B cell (primary cell): ENCODE measurements at regions not wholly inside any gene's neighbourhood (a gene's known extent, or its start where the extent isn't known, plus 50 kb on each side); places are given as distances from the start of the nearest gene placed in this dataset.

ENCODE experiments used
- ATAC-seq: fragments of 200-7000 bp; cut with Tn5 transposase; one replicate; pipeline ENCODE4 v1.10.0; 2021; ENCODE audit warnings: low read depth, mild to moderate bottlenecking, moderate number of reproducible peaks, moderate library complexity
- CTCF ChIA-PET: fragments of 350-600 bp; sonication (Branson Sonifier 250); formaldehyde crosslinking; loops from one replicate; lab custom pipeline; 2021; ENCODE audit warnings: antibody characterized with exemption, inconsistent platforms; lab: Charles Lee
- POLR2A ChIA-PET: fragments of 350-600 bp; sonication (Branson Sonifier 250); formaldehyde crosslinking; loops from one replicate; lab custom pipeline; 2021; ENCODE audit warnings: antibody characterized with exemption; lab: Charles Lee
- DNase-seq: peaks from one replicate; pipeline ENCODE4 v3.0.0; 2013
- H2AFZ ChIP-seq: 2 replicates; pipeline ENCODE4 v1.6.1; 2012; ENCODE audit warnings: mild to moderate bottlenecking, low read depth, low read length; ENCODE audit not compliant: insufficient read depth, poor library complexity, severe bottlenecking
- H3K27ac ChIP-seq, 2 donors: 1 replicate in 1 of 2; 2 replicates in 1 of 2; pipeline ENCODE4 v1.5.1; 2012 to 2013; ENCODE audit warnings: low read length in 2 of 2, mild to moderate bottlenecking in 2 of 2, moderate library complexity in 1 of 2
- H3K27me3 ChIP-seq, 4 experiments: fragments of 200-600 bp in 1 of 4; sonication (generic) in 1 of 4; replicated peaks in 1 of 4; 1 replicate in 2 of 4; 2 replicates in 2 of 4; pipeline versions ENCODE4 v1.6.1 to v1.7.0; 2013 to 2016; ENCODE audit warnings: low read length in 3 of 4, mild to moderate bottlenecking in 2 of 4, mixed read lengths in 1 of 4, moderate library complexity in 1 of 4; ENCODE audit not compliant: insufficient read depth in 4 of 4, control insufficient read depth in 3 of 4; ENCODE audit errors: control extremely low read depth in 1 of 4
- H3K36me3 ChIP-seq, 2 experiments: replicated peaks in 1 of 2; 1 replicate in 1 of 2; 2 replicates in 1 of 2; pipeline versions ENCODE4 v1.6.1 to v1.7.1; 2013; ENCODE audit warnings: low read length in 1 of 2; ENCODE audit not compliant: insufficient read depth in 2 of 2, control insufficient read depth in 1 of 2; ENCODE audit errors: control extremely low read depth in 1 of 2, extremely low read depth in 1 of 2
- H3K4me1 ChIP-seq, 2 donors: fragments of 200-600 bp in 1 of 2; sonication (generic) in 1 of 2; 1 replicate in 1 of 2; 2 replicates in 1 of 2; pipeline versions ENCODE4 v1.5.1 to v1.6.1; 2013 to 2017; ENCODE audit warnings: low read length in 2 of 2; ENCODE audit not compliant: control insufficient read depth in 2 of 2, insufficient read depth in 2 of 2
- H3K4me2 ChIP-seq: replicated peaks from 2 replicates; pipeline ENCODE3; 2012; ENCODE audit warnings: mild to moderate bottlenecking, low read depth, low read length; ENCODE audit not compliant: poor library complexity, severe bottlenecking
- H3K4me3 ChIP-seq, 5 experiments: fragments of 200-600 bp in 1 of 5; sonication (generic) in 1 of 5; 1 replicate in 3 of 5; 2 replicates in 2 of 5; pipeline versions ENCODE4 v1.5.1 to v1.7.0; 2011 to 2016; ENCODE audit warnings: low read length in 4 of 5, mild to moderate bottlenecking in 4 of 5, low read depth in 2 of 5, control low read depth in 1 of 5, moderate library complexity in 1 of 5; ENCODE audit not compliant: insufficient read depth in 1 of 5; ENCODE audit errors: control extremely low read depth in 1 of 5, extremely low read depth in 1 of 5
- H3K79me2 ChIP-seq: fragments of 200-600 bp; sonication (generic); one replicate; pipeline ENCODE4 v1.6.0; 2016; ENCODE audit warnings: low read length; ENCODE audit not compliant: control insufficient read depth, insufficient read depth
- H3K9ac ChIP-seq: fragments of 200-600 bp; sonication (generic); 2 replicates; pipeline ENCODE4 v1.6.1; 2017; ENCODE audit warnings: mild to moderate bottlenecking, low read length, moderate library complexity
- H3K9me3 ChIP-seq, 3 donors: one replicate each; pipeline versions ENCODE4 v1.6.1 to v1.7.1; 2013; ENCODE audit warnings: low read length in 2 of 3; ENCODE audit not compliant: control insufficient read depth in 2 of 3, insufficient read depth in 1 of 3; ENCODE audit errors: control extremely low read depth in 1 of 3
- H4K20me1 ChIP-seq: 2 replicates; pipeline ENCODE4 v1.6.0; 2012; ENCODE audit warnings: mild to moderate bottlenecking, low read length; ENCODE audit not compliant: insufficient read depth, control insufficient read depth, poor library complexity, severe bottlenecking
- H3K27ac Mint-ChIP-seq: one replicate; pipeline ENCODE4 v1.8.0; 2021; ENCODE audit warnings: mixed read lengths
- H3K27me3 Mint-ChIP-seq: one replicate; pipeline ENCODE4 v1.8.0; 2021; ENCODE audit warnings: mixed read lengths
- H3K4me1 Mint-ChIP-seq: one replicate; pipeline ENCODE4 v1.8.0; 2021; ENCODE audit warnings: mixed read lengths
- H3K4me3 Mint-ChIP-seq: one replicate; pipeline ENCODE4 v1.8.0; 2021; ENCODE audit warnings: mixed read lengths
- H3K9me3 Mint-ChIP-seq: one replicate; pipeline ENCODE4 v1.8.0; 2022; ENCODE audit warnings: mixed read lengths; ENCODE audit not compliant: insufficient read depth
- CTCF ChIP-seq: fragments of 200-600 bp; IDR thresholded peaks from one replicate; pipeline ENCODE4 v1.8.0; 2022; ENCODE audit warnings: antibody characterized with exemption, mild to moderate bottlenecking
- EZH2 ChIP-seq: IDR thresholded peaks from 2 replicates; pipeline ENCODE4 v1.6.1; 2012; ENCODE audit warnings: borderline replicate concordance, low read depth, mild to moderate bottlenecking, moderate library complexity, low read length; ENCODE audit not compliant: insufficient read depth, poor library complexity, severe bottlenecking
- WGBS: methylation state at CpG from one replicate; pipeline ENCODE4 v1.1.5; 2013; ENCODE audit warnings: missing lambda C conversion rate; ENCODE audit not compliant: insufficient coverage; 5-methylcytosine and 5-hydroxymethylcytosine counted together
- intact Hi-C: fragments of 100-400 bp; cut with micrococcal nuclease; formaldehyde crosslinking; loops from one replicate; pipeline ENCODE4 v1.10.0; 2022

DNA sequence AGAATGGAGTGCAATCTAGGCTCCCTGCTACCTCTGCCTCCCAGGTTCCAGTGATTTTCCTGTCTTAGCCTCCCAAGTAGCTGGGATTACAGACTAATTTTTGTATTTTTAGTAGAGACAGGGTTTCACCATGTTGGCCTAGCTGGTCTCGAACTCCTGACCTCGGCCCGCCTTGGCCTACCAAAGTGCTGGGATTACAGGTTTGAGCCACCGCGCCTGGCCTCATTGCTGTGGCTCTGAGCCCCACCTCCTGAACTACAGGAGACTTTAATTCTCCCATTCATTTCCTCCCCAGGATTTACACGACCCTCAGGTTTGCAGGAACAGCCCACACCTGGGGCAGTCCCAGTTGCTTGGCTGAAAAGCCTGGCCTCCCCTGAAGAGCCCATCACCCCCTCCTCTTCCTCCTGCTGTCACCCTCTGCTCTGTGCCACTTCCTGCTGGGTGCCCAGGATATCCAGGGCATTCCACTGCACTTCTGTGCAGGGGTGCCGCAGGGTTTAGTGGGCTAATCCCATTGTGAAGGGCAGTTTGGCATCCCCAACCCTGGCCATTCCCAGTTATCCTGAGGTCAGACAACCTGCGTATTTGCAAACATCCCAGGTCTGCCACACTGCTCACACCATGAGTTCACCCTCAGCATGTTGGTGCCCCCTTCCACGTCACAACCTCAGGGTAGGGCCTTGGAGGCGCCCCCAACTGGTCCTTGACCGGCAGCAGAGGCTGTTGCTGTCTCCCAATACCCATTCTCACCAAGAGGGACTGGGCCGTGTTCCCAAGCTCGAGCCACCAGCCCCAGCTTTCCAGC, 265.0 kb upstream of the IRX4 start:
- intact Hi-C loops, result no loop called here
- TF ChIP-seq EZH2, result no peak
- no peak for TF ChIP-seq CTCF
- no peaks in the 10 kb centered on the region for H3K4me1 Mint-ChIP-seq
- peaks cover 4% of the 10 kb centered on the region for H3K9me3 Mint-ChIP-seq
- H3K4me1 ChIP-seq, result no peaks in the 10 kb centered on the region
- peaks cover 0 to 3% (median 0%) of the 10 kb centered on the region in 4 experiments for H3K27me3 ChIP-seq
- H3K36me3 ChIP-seq, result no peaks in the 10 kb centered on the region
- no peak overlapping the region for H3K4me3 ChIP-seq
- no peak overlapping the region for H3K27ac Mint-ChIP-seq
- H2AFZ ChIP-seq, result no peak overlapping the region
- DNase-seq (no peak), ATAC-seq (no peak)
- POLR2A ChIA-PET, result no interaction called here
- H3K9me3 ChIP-seq, result peaks cover 0 to 37% (median 0%) of the 10 kb centered on the region in 3 donors
- no peak overlapping the region for H3K27ac ChIP-seq
- H3K4me3 Mint-ChIP-seq, result no peak overlapping the region
- no peaks in the 10 kb centered on the region for H3K27me3 Mint-ChIP-seq
- no peak overlapping the region for H3K9ac ChIP-seq
- 75% methylated on average over 11 of the region's 13 CpGs for WGBS
- CTCF ChIA-PET, result no interaction called here
- no peaks in the 10 kb centered on the region for H4K20me1 ChIP-seq
- H3K4me2 ChIP-seq, result no peak overlapping the region
- no peaks in the 10 kb centered on the region for H3K79me2 ChIP-seq

- H3K79me2 ChIP-seq, result no peaks in the 10 kb centered on the region
- intact Hi-C loops, result no loop called here
- no peaks in the 10 kb centered on the region for H3K9me3 Mint-ChIP-seq
- H3K27me3 ChIP-seq, result peaks cover 0 to 3% (median 0%) of the 10 kb centered on the region in 4 experiments
- no peak for DNase-seq
- H3K4me2 ChIP-seq, result no peak overlapping the region
- no peaks in the 10 kb centered on the region for H3K4me1 ChIP-seq
- H2AFZ ChIP-seq, result no peak overlapping the region
- H3K27ac Mint-ChIP-seq, result peak overlapping the region; percentile 32
- ChIA-PET CTCF (no interaction called here), POLR2A (no interaction called here)
- no peak for TF ChIP-seq EZH2
- no peak for TF ChIP-seq CTCF
- no peak overlapping the region for H3K9ac ChIP-seq
- no peak overlapping the region for H3K4me3 ChIP-seq
- no peak overlapping the region for H3K27ac ChIP-seq
- H3K27me3 Mint-ChIP-seq, result no peaks in the 10 kb centered on the region
- H4K20me1 ChIP-seq, result no peaks in the 10 kb centered on the region
- H3K4me3 Mint-ChIP-seq, result no peak overlapping the region
- 92% methylated on average over 12 of the region's 12 CpGs for WGBS
- H3K9me3 ChIP-seq, result peaks cover 0 to 33% (median 0%) of the 10 kb centered on the region in 3 donors
- no peaks in the 10 kb centered on the region for H3K36me3 ChIP-seq
- ATAC-seq, result no peak
- H3K4me1 Mint-ChIP-seq, result no peaks in the 10 kb centered on the region
These were observed 261.1 kb upstream of the IRX4 start for GRCh38 chr5:2143646-2144353.
